Cardiac fibroblast (primary cell): ENCODE measurements at regions not wholly inside any gene's neighbourhood (a gene's known extent, or its start where the extent isn't known, plus 50 kb on each side); places are given as distances from the start of the nearest gene placed in this dataset.

Experiments used
- DNase-seq, 2 donors: peaks; one replicate each; pipeline versions ENCODE4 v3.0.0 to v3.0.0-alpha.2; 2010; ENCODE audit warnings: low read depth in 2 of 2
- H3K4me3 ChIP-seq, 2 donors: replicated peaks in 1 of 2; 1 replicate in 1 of 2; 2 replicates in 1 of 2; pipeline ENCODE4 v1.5.1; 2011; ENCODE audit warnings: low read depth in 2 of 2, low read length in 2 of 2, mild to moderate bottlenecking in 2 of 2, moderate library complexity in 1 of 2
- TF ChIP-seq, protein P1 (sequence below): IDR thresholded peaks from one replicate; pipeline ENCODE4 v1.5.1; 2011; ENCODE audit warnings: low read depth, mild to moderate bottlenecking, low read length, inconsistent platforms

DNA sequence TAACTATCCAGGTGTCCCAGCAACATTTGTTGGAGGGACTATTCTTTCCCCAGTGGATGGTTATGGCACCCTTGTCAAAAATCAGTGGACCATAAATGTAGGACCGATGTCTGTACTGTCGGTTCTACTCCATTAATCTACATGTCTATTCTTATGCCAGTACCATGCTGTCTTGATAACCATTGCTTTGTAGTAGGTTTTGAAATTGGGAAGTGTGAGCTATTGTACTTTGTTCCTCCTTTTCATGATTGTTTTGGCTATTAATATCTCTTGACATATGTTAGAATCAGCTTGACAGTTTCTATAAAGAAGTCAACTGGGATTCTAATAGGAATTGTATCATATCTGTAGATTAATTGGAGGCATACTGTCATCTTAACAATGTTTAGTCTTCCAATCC lies 112.7 kb downstream of the HNRNPD start:
- no peak overlapping the region for H3K4me3 ChIP-seq
- TF ChIP-seq, protein P1, sequence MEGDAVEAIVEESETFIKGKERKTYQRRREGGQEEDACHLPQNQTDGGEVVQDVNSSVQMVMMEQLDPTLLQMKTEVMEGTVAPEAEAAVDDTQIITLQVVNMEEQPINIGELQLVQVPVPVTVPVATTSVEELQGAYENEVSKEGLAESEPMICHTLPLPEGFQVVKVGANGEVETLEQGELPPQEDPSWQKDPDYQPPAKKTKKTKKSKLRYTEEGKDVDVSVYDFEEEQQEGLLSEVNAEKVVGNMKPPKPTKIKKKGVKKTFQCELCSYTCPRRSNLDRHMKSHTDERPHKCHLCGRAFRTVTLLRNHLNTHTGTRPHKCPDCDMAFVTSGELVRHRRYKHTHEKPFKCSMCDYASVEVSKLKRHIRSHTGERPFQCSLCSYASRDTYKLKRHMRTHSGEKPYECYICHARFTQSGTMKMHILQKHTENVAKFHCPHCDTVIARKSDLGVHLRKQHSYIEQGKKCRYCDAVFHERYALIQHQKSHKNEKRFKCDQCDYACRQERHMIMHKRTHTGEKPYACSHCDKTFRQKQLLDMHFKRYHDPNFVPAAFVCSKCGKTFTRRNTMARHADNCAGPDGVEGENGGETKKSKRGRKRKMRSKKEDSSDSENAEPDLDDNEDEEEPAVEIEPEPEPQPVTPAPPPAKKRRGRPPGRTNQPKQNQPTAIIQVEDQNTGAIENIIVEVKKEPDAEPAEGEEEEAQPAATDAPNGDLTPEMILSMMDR, result no peak
- DNase-seq, result no peak

DNA sequence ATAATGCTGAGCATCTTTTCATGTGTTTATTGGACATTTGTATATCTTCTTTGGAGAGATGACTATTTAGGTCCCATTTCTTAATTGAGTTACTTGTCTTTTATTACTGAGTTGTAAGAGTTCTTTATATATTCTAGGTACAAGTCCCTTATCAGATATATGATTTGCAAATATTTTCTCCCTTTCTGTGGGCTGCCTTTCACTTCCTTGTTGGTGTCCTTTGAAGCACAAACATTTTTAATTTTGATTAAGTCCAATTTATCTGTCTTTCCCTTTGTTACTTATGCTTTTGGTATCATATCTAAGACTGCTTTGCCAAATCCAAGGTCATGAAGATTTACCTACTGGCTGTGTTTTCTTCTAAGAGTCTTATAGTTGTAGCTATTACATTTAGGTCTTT lies 113.2 kb downstream of the HNRNPD start:
- TF ChIP-seq, protein P1, result no peak
- no peak overlapping the region for H3K4me3 ChIP-seq
- no peak for DNase-seq

DNA sequence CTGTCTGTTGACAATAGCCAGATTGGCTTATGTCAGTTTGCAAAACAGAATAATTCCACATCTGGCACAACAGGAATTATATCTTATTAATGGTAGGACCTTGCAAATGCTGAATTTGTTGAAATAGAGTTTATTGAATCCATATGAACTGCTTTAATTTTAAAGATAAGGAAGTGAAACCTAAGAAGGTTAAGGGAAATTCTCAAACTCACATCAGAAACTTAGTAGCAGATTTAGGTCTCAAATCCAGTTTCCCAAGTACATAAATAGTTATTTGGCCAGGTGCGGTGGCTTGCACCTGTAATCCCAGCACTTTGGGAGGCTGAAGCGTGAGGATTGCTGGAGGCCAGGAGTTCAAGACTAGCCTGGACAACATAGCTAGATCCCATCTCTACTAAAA lies 117.1 kb downstream of the HNRNPD start:
- no peak for DNase-seq

DNA sequence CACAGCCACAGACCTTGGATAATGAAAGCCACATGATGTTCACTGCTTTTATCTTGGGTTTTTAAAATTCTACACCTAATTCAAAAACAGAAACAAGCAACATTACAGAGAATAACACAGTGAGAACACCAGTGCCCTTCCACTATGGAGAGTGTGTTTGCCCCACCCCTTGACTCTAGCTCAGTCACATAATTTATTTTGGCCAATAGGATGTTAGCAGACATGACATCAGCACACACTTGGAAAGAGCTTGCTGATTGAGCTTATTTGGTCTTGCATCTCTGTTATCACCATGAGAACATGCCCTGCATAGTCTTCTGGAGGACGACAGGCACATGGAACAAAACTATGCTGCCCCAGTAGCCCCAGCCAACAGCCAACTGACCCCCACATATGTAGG lies 118.1 kb downstream of the HNRNPD start:
- H3K4me3 ChIP-seq, result no peak overlapping the region
- TF ChIP-seq, protein P1, result no peak
- no peak for DNase-seq

More for the DNA sequence above, 117.1 kb downstream of the HNRNPD start:
- TF ChIP-seq, protein P1, result no peak
- no peak overlapping the region for H3K4me3 ChIP-seq

DNA sequence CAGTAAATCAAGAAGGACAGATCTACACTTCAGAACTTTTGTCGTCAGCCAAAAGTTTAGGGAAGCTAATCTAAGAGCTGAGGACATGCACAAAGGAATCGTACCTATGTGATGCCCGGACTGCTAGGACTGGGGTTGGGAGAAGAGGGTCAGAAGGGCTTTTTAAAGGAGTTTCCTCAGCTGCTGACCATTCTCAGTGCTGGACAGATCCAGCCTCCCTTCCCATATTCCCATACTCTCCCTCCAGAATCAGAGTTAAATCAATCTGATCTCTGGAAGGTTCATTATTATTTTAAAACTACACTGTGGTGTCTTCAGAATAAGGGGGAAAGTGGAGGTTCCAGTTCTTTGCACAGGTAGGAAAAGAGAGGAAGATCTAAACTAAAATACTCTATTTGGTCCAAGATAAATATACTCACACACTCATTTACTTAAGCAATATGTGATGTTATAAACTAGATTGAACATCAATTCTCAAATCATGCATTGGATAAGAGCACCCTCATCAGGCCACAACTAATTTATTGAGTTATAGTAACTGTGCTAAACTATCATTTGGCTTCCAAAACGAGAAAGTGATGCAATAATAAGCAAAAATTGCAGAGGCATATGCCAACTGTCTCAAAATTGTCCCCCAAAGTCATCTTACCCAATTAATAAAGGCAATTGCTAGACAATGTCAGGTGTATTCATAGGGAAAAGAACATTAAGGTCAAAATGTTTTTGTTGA lies 124.7 kb downstream of the HNRNPD start:
- no peak overlapping the region for H3K4me3 ChIP-seq
- TF ChIP-seq, protein P1, result no peak
- DNase-seq, result no peak

DNA sequence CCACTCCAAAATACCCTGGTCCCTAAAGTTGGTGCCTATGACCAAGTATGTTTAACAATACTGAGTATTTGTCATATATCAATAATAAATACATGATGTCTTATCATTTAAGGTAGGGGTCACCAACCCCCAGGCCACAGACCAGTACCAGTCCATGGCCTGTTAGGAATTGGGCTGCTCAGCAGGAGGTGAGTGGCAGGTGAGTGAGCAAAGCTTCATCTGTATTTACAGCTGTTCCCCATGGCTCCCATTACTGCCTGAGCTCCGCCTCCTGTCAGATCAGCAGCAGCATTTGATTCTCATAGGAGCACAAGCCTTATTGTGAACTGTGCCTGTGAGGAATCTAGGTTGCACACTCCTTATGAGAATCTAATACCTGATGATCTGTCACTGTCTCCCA lies 126.2 kb downstream of the HNRNPD start:
- TF ChIP-seq, protein P1, result no peak
- no peak for DNase-seq
- no peak overlapping the region for H3K4me3 ChIP-seq

DNA sequence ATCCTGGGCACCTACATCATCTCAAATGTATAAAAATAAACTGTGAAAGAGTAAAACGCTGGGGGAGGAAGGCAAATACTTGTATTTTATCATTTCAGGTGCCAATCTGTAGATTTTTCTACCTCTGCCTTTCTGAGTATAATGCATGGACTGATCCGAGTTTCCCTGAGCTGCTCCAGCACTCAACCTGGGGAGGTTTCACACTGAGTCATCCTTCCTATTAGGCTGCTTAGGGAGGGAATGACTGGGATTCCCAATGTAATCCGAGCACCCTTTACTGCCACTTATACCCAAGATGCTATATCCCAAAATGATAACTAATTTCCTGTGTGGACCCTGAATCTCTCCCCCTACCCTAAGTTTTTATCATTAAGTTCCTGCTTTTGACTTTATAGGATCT lies 126.6 kb downstream of the HNRNPD start:
- TF ChIP-seq, protein P1, result no peak
- DNase-seq, result no peak
- H3K4me3 ChIP-seq, result no peak overlapping the region
